Stomach smooth muscle (tissue), 2 donors: ENCODE measurements at regions not wholly inside any gene's neighbourhood (a gene's known extent, or its start where the extent isn't known, plus 50 kb on each side); places are given as distances from the start of the nearest gene placed in this dataset.

Experiments
- H3K27ac ChIP-seq: one replicate; pipeline ENCODE4 v1.7.0; 2013; ENCODE audit warnings: mild to moderate bottlenecking, low read length, inconsistent platforms
- H3K27me3 ChIP-seq, 2 donors: one replicate each; pipeline ENCODE4 v1.7.0; 2013; ENCODE audit warnings: low read length in 2 of 2; ENCODE audit not compliant: insufficient read depth in 2 of 2, control insufficient read depth in 1 of 2
- H3K36me3 ChIP-seq, 2 donors: one replicate each; pipeline ENCODE4 v1.7.0; 2013; ENCODE audit warnings: low read length in 2 of 2; ENCODE audit not compliant: control insufficient read depth in 2 of 2, insufficient read depth in 2 of 2
- H3K4me1 ChIP-seq: one replicate; pipeline ENCODE4 v1.7.0; 2013; ENCODE audit warnings: low read length; ENCODE audit not compliant: control insufficient read depth, insufficient read depth
- H3K4me3 ChIP-seq, 2 donors: one replicate each; pipeline ENCODE4 v1.7.0; 2013; ENCODE audit warnings: low read length in 2 of 2
- H3K9ac ChIP-seq, 2 donors: one replicate each; pipeline ENCODE4 v1.7.0; 2013; ENCODE audit warnings: low read length in 2 of 2, mild to moderate bottlenecking in 1 of 2
- H3K9me3 ChIP-seq, 2 donors: one replicate each; pipeline ENCODE4 v1.7.0; 2013; ENCODE audit warnings: low read length in 2 of 2; ENCODE audit not compliant: control insufficient read depth in 2 of 2
- donor health status: healthy.
- donor health status: Pancreatic carcinoma.

GRCh38 chr18:47728921-47729320 lies 201.5 kb downstream of the SMAD2 start:
- Histone ChIP-seq H3K36me3 (no peaks in the 10 kb centered on the region), H3K4me3 (no peak overlapping the region), H3K27ac (no peak overlapping the region), H3K9me3 (no peaks in the 10 kb centered on the region), H3K27me3 (peaks cover 2 to 3% of the 10 kb centered on the region in 2 donors), H3K4me1 (no peaks in the 10 kb centered on the region), H3K9ac (no peak overlapping the region)

GRCh38 chr18:47727409-47727808 lies 203.1 kb downstream of the SMAD2 start:
- Histone ChIP-seq H3K27ac (no peak overlapping the region), H3K36me3 (no peaks in the 10 kb centered on the region), H3K9me3 (no peaks in the 10 kb centered on the region), H3K9ac (no peak overlapping the region), H3K4me1 (no peaks in the 10 kb centered on the region), H3K27me3 (peaks cover 2 to 3% of the 10 kb centered on the region in 2 donors), H3K4me3 (no peak overlapping the region)

GRCh38 chr18:47726550-47726949 lies 203.9 kb downstream of the SMAD2 start:
- Histone ChIP-seq H3K36me3 (no peaks in the 10 kb centered on the region), H3K27ac (no peak overlapping the region), H3K9ac (no peak overlapping the region), H3K9me3 (no peaks in the 10 kb centered on the region), H3K4me3 (no peak overlapping the region), H3K4me1 (no peaks in the 10 kb centered on the region), H3K27me3 (peaks cover 2% of the 10 kb centered on the region in 2 donors)

GRCh38 chr18:47725656-47726055 lies 204.8 kb downstream of the SMAD2 start:
- no peak overlapping the region for H3K27ac ChIP-seq
- H3K36me3 ChIP-seq = no peaks in the 10 kb centered on the region
- H3K9ac ChIP-seq = no peak overlapping the region
- H3K4me1 ChIP-seq = no peaks in the 10 kb centered on the region
- no peaks in the 10 kb centered on the region for H3K9me3 ChIP-seq
- H3K4me3 ChIP-seq = no peak overlapping the region
- peaks cover 2% of the 10 kb centered on the region in 2 donors for H3K27me3 ChIP-seq

- Histone ChIP-seq H3K4me3 (no peak overlapping the region), H3K9me3 (no peaks in the 10 kb centered on the region), H3K27me3 (peaks cover 2% of the 10 kb centered on the region in 2 donors), H3K9ac (no peak overlapping the region), H3K27ac (no peak overlapping the region), H3K4me1 (no peaks in the 10 kb centered on the region), H3K36me3 (no peaks in the 10 kb centered on the region)
Measured at GRCh38 chr18:47724186-47724975, 206.1 kb downstream of the SMAD2 start.

- no peak overlapping the region for H3K9ac ChIP-seq
- H3K27ac ChIP-seq = no peak overlapping the region
- H3K4me3 ChIP-seq = no peak overlapping the region
- no peaks in the 10 kb centered on the region for H3K9me3 ChIP-seq
- H3K36me3 ChIP-seq = no peaks in the 10 kb centered on the region
- H3K27me3 ChIP-seq = peaks cover 0 to 2% of the 10 kb centered on the region in 2 donors
- H3K4me1 ChIP-seq = no peaks in the 10 kb centered on the region
Measured at GRCh38 chr18:47721876-47722275, 208.6 kb downstream of the SMAD2 start.

GRCh38 chr18:47720741-47721140 lies 209.7 kb downstream of the SMAD2 start:
- H3K27ac ChIP-seq = no peak overlapping the region
- no peak overlapping the region for H3K4me3 ChIP-seq
- no peaks in the 10 kb centered on the region for H3K4me1 ChIP-seq
- H3K9ac ChIP-seq = no peak overlapping the region
- H3K9me3 ChIP-seq = no peaks in the 10 kb centered on the region
- H3K27me3 ChIP-seq = peaks cover 0 to 2% of the 10 kb centered on the region in 2 donors
- H3K36me3 ChIP-seq = no peaks in the 10 kb centered on the region

- peaks cover 0 to 2% of the 10 kb centered on the region in 2 donors for H3K27me3 ChIP-seq
- H3K9me3 ChIP-seq = no peaks in the 10 kb centered on the region
- no peak overlapping the region for H3K27ac ChIP-seq
Measured at GRCh38 chr18:47719096-47719780, 211.2 kb downstream of the SMAD2 start.

GRCh38 chr18:47718646-47719045 lies 211.8 kb downstream of the SMAD2 start:
- Histone ChIP-seq H3K4me3 (no peak overlapping the region), H3K27me3 (no peaks in the 10 kb centered on the region), H3K36me3 (no peaks in the 10 kb centered on the region), H3K9ac (no peak overlapping the region), H3K9me3 (no peaks in the 10 kb centered on the region), H3K4me1 (no peaks in the 10 kb centered on the region), H3K27ac (no peak overlapping the region)

More at GRCh38 chr18:47719096-47719780, 211.2 kb downstream of the SMAD2 start:
- no peak overlapping the region for H3K4me3 ChIP-seq
- no peak overlapping the region for H3K9ac ChIP-seq
- no peaks in the 10 kb centered on the region for H3K36me3 ChIP-seq
- H3K4me1 ChIP-seq = no peaks in the 10 kb centered on the region

- H3K9me3 ChIP-seq = no peaks in the 10 kb centered on the region
- H3K27me3 ChIP-seq = no peaks in the 10 kb centered on the region
- no peak overlapping the region for H3K9ac ChIP-seq
- no peaks in the 10 kb centered on the region for H3K36me3 ChIP-seq
- no peak overlapping the region for H3K27ac ChIP-seq
- no peak overlapping the region for H3K4me3 ChIP-seq
- H3K4me1 ChIP-seq = no peaks in the 10 kb centered on the region
Measured at GRCh38 chr18:47717257-47717656, 213.2 kb downstream of the SMAD2 start.
